Fibroblast of lung (primary cell): ENCODE measurements at regions not wholly inside any gene's neighbourhood (a gene's known extent, or its start where the extent isn't known, plus 50 kb on each side); places are given as distances from the start of the nearest gene placed in this dataset.

Experiments used
- CTCF ChIP-seq, 2 donors: IDR thresholded peaks in 1 of 2; conservative IDR thresholded peaks in 1 of 2; 1 replicate in 1 of 2; 2 replicates in 1 of 2; pipeline ENCODE4 v1.5.1; 2011 to 2012; ENCODE audit warnings: low read length in 2 of 2, control low read depth in 1 of 2, inconsistent platforms in 1 of 2, low read depth in 1 of 2, mild to moderate bottlenecking in 1 of 2
- EZH2 ChIP-seq: IDR thresholded peaks from 2 replicates; pipeline ENCODE4 v1.5.1; 2012; ENCODE audit warnings: low read length, control low read depth, mild to moderate bottlenecking; ENCODE audit errors: missing control alignments

GRCh38 chr18:47557160-47557559, 305.7 kb upstream of the SKOR2 start:
- TF ChIP-seq EZH2 (no peak), CTCF (conservative IDR thresholded peaks at IDR 0.05 in 1 of 2, IDR thresholded peaks at IDR 0.05 in 1 of 2; ENCODE audit: low read depth in 1 of 2, low read length in 2 of 2) (no peak)
